Neutrophil (primary cell): ENCODE measurements at regions not wholly inside any gene's neighbourhood (a gene's known extent, or its start where the extent isn't known, plus 50 kb on each side); places are given as distances from the start of the nearest gene placed in this dataset.

Experiments
- H3K27ac ChIP-seq: fragments of 200-600 bp; sonication (generic); 2 replicates; pipeline ENCODE4 v1.5.1; 2016; ENCODE audit warnings: mild to moderate bottlenecking, moderate library complexity
- H3K27me3 ChIP-seq: fragments of 200-600 bp; sonication (generic); 2 replicates; pipeline ENCODE4 v1.6.0; 2016; ENCODE audit warnings: mild to moderate bottlenecking
- H3K36me3 ChIP-seq: fragments of 200-600 bp; sonication (generic); 2 replicates; pipeline ENCODE4 v1.5.1; 2017
- H3K4me1 ChIP-seq, 2 experiments: fragments of 200-600 bp in 1 of 2; sonication (generic) in 1 of 2; 1 replicate in 1 of 2; 2 replicates in 1 of 2; pipeline versions ENCODE4 v1.5.1 to v1.6.1; 2013 to 2016; ENCODE audit warnings: low read depth in 1 of 2, low read length in 1 of 2, mild to moderate bottlenecking in 1 of 2, moderate library complexity in 1 of 2; ENCODE audit not compliant: control insufficient read depth in 1 of 2, insufficient read depth in 1 of 2
- H3K4me3 ChIP-seq, 2 experiments: fragments of 200-600 bp in 1 of 2; sonication (generic) in 1 of 2; 1 replicate in 1 of 2; 2 replicates in 1 of 2; pipeline ENCODE4 v1.5.1; 2013 to 2016; ENCODE audit warnings: low read depth in 1 of 2, low read length in 1 of 2, mild to moderate bottlenecking in 1 of 2, moderate library complexity in 1 of 2
- H3K9me3 ChIP-seq: fragments of 200-600 bp; sonication (generic); 2 replicates; pipeline ENCODE4 v1.5.1; 2016
- CTCF ChIP-seq: fragments of 200-600 bp; sonication (generic); IDR thresholded peaks from 2 replicates; pipeline ENCODE4 v1.5.1; 2016; ENCODE audit warnings: antibody characterized with exemption

- Histone ChIP-seq H3K27me3 (no peaks in the 10 kb centered on the region), H3K36me3 (no peaks in the 10 kb centered on the region), H3K4me1 (peaks cover 19 to 25% of the 10 kb centered on the region in 2 experiments), H3K9me3 (no peaks in the 10 kb centered on the region), H3K27ac (peak overlapping the region; percentile 79), H3K4me3 (no peak overlapping the region)
- no peak for TF ChIP-seq CTCF
Observed at GRCh38 chr1:234683127-234683860, 73.3 kb upstream of the IRF2BP2 start.

GRCh38 chr1:234681990-234682389 lies 72.0 kb upstream of the IRF2BP2 start:
- Histone ChIP-seq H3K36me3 (no peaks in the 10 kb centered on the region), H3K4me3 (no peak overlapping the region), H3K27ac (no peak overlapping the region), H3K27me3 (no peaks in the 10 kb centered on the region), H3K4me1 (peaks cover 19 to 25% of the 10 kb centered on the region in 2 experiments), H3K9me3 (no peaks in the 10 kb centered on the region)
- no peak for TF ChIP-seq CTCF

GRCh38 chr1:234681065-234681464 lies 71.1 kb upstream of the IRF2BP2 start:
- Histone ChIP-seq H3K4me1 (peaks cover 24 to 30% of the 10 kb centered on the region in 2 experiments), H3K9me3 (no peaks in the 10 kb centered on the region), H3K27ac (no peak overlapping the region), H3K4me3 (no peak overlapping the region), H3K27me3 (no peaks in the 10 kb centered on the region), H3K36me3 (no peaks in the 10 kb centered on the region)
- TF ChIP-seq CTCF = no peak

DNA sequence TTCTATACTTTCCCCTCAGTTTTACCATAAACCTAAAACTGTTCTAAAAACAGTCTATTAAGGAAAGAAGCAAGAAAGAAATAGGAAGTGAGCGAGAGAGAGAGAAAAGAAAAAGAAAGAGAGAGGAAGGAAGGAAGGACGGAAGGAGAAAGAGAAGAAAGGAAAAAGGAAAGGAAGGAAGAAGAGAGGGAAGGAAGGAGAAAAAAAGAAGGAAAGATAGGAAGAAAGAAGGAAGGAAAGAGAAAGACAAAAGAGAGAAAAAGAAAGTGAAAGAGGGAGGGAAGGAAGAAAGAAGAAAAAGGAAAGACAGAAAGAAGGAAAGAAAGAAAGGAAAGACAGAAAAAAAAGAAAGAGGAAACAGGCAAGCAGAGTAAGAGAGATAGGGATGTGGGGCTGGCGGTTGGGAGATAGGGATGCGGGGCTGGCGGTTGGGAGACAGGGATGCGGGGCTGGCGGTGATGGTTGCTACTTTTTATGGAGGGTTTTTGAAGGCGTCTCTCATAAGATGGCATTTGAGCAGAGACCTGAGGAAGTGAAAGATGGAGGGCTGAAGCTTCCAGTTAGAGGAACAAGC lies 70.4 kb upstream of the IRF2BP2 start:
- no peak overlapping the region for H3K4me3 ChIP-seq
- H3K27ac ChIP-seq = no peak overlapping the region
- no peaks in the 10 kb centered on the region for H3K9me3 ChIP-seq
- TF ChIP-seq CTCF = no peak
- no peaks in the 10 kb centered on the region for H3K36me3 ChIP-seq
- no peaks in the 10 kb centered on the region for H3K27me3 ChIP-seq
- H3K4me1 ChIP-seq = peaks cover 27 to 35% of the 10 kb centered on the region in 2 experiments

DNA sequence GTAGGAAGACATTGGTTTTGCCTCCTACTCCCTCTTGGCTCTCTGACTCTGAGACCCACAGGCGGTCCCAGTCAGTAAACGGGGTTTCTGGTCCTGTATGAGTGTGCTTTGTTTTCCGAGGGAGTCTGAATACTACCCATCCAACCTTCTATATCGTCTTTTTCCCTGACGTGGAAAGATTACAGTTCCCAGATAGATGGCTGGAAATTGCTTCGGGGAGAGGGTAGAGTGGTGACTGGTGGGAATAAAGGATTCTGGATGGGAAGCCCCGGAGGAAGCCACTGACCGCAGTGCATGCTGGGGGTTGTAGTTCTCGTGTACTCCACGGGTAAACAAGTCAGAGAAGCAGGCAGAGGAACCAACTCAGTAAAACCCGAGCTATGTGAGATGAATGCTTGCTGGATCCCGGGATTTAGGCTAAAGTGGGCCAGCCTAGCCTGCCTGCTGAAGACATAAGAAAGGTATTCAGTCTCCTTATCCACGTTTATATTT lies 66.2 kb upstream of the IRF2BP2 start:
- H3K27ac ChIP-seq = no peak overlapping the region
- no peaks in the 10 kb centered on the region for H3K9me3 ChIP-seq
- no peaks in the 10 kb centered on the region for H3K36me3 ChIP-seq
- H3K27me3 ChIP-seq = no peaks in the 10 kb centered on the region
- H3K4me1 ChIP-seq = peaks cover 9 to 10% of the 10 kb centered on the region in 2 experiments
- H3K4me3 ChIP-seq = peak overlapping the region; percentile 47 to 55
- no peak for TF ChIP-seq CTCF
